ENCODE measurements at regions not wholly inside any gene's neighbourhood (a gene's known extent, or its start where the extent isn't known, plus 50 kb on each side); places are given as distances from the start of the nearest gene placed in this dataset.

DNA sequence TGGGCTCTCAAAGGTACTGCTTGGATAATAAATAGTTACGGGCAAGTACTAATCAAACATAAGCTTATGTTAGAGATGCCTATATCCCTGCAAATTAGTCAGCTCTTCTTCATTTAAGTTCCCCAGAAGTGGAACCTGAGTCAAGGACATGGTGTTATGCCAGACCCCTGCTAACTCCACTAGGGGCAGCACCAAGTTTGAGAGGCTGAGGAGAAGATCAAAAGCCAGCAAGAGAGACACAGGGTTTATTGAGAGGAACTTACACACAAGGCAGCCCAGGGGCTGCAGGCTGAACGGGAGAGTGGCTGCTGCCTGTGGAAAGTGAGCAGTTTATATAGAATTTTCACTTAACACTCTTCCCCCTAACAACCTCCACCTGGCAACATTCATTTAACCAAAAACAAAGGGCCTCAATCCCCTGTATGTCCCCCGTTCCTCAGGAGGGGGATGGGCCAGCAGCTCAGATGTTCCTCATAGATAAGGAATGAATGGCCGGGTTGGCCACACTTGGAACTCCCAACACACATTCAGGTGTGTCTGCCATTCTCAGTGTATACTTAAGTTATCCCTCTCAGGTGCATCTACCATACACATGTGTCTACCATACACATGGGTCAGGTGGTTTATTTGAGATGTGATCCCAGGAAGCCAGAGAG, 62.6 kb upstream of the GHITM start:
- Histone ChIP-seq H3K4me2 (ENCODE audit: low read length) (no peak overlapping the region), H3K9me3 (ENCODE audit: control insufficient read depth, low read length) (no peaks in the 10 kb centered on the region), H3K36me3 (ENCODE audit: control insufficient read depth, insufficient read depth, low read length) (no peaks in the 10 kb centered on the region), H3K9ac (no peak overlapping the region), H3K4me1 (no peaks in the 10 kb centered on the region), H2AFZ (no peak overlapping the region), H3K27me3 (ENCODE audit: control insufficient read depth, insufficient read depth, low read length) (no peaks in the 10 kb centered on the region), H3K79me2 (no peaks in the 10 kb centered on the region), H3K4me3 (ENCODE audit: low read depth, low read length) (no peak overlapping the region), H3K27ac (no peak overlapping the region)
- TF ChIP-seq, protein P1, sequence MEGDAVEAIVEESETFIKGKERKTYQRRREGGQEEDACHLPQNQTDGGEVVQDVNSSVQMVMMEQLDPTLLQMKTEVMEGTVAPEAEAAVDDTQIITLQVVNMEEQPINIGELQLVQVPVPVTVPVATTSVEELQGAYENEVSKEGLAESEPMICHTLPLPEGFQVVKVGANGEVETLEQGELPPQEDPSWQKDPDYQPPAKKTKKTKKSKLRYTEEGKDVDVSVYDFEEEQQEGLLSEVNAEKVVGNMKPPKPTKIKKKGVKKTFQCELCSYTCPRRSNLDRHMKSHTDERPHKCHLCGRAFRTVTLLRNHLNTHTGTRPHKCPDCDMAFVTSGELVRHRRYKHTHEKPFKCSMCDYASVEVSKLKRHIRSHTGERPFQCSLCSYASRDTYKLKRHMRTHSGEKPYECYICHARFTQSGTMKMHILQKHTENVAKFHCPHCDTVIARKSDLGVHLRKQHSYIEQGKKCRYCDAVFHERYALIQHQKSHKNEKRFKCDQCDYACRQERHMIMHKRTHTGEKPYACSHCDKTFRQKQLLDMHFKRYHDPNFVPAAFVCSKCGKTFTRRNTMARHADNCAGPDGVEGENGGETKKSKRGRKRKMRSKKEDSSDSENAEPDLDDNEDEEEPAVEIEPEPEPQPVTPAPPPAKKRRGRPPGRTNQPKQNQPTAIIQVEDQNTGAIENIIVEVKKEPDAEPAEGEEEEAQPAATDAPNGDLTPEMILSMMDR (IDR thresholded peaks at IDR 0.05): no peak

DNA sequence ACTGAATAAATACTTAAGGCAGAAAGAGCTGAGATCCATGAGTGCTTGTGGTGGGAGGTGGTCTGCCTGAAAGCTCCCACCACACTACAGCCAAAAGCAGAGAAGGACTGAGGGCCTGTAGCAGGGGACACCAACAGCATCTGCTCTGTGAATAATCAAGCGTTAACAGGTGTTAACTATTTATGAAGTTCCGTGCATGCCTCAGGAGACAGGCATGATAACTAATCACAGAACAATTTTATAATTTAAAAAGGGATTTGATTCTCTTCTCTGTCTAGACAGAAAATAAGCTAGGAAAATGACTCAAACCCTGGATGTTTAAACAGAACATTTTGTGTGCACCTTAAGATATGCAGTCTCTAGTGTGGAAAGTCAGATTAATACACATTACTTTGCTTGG, 61.5 kb upstream of the GHITM start:
- no peaks in the 10 kb centered on the region for H3K79me2 ChIP-seq
- H3K9ac ChIP-seq: no peak overlapping the region
- TF ChIP-seq, protein P1 (IDR thresholded peaks at IDR 0.05): no peak
- no peaks in the 10 kb centered on the region for H3K9me3 ChIP-seq (ENCODE audit: control insufficient read depth, low read length)
- no peak overlapping the region for H2AFZ ChIP-seq
- H3K27me3 ChIP-seq (ENCODE audit: control insufficient read depth, insufficient read depth, low read length): no peaks in the 10 kb centered on the region
- H3K4me2 ChIP-seq (ENCODE audit: low read length): no peak overlapping the region
- no peaks in the 10 kb centered on the region for H3K4me1 ChIP-seq
- H3K27ac ChIP-seq: no peak overlapping the region
- no peaks in the 10 kb centered on the region for H3K36me3 ChIP-seq (ENCODE audit: control insufficient read depth, insufficient read depth, low read length)
- H3K4me3 ChIP-seq (ENCODE audit: low read depth, low read length): no peak overlapping the region

DNA sequence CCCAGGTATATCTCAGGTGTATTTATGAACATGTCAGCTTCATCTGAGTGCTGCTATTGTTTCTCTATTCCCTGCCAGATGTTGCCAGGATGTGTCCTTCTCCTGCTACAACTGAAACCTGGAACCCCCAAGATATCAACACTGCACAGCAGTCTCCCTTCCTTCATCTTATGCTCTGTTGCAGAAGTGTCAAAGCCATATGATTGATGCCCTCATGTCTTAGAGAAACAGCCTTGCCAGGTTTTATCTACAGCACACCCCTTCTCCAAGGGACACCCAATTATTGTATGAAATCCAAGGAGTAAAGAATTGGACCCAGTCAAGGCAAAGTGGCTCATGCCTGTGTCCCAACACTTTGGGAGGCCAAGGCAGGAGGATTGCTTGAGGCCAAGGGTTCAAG, 60.5 kb upstream of the GHITM start:
- Histone ChIP-seq H3K4me2 (ENCODE audit: low read length) (no peak overlapping the region), H3K79me2 (no peaks in the 10 kb centered on the region), H3K27me3 (ENCODE audit: control insufficient read depth, insufficient read depth, low read length) (no peaks in the 10 kb centered on the region), H3K9ac (no peak overlapping the region), H2AFZ (no peak overlapping the region), H3K4me3 (ENCODE audit: low read depth, low read length) (no peak overlapping the region), H3K36me3 (ENCODE audit: control insufficient read depth, insufficient read depth, low read length) (no peaks in the 10 kb centered on the region), H3K27ac (no peak overlapping the region), H3K4me1 (no peaks in the 10 kb centered on the region), H3K9me3 (ENCODE audit: control insufficient read depth, low read length) (no peaks in the 10 kb centered on the region)
- TF ChIP-seq, protein P1 (IDR thresholded peaks at IDR 0.05): no peak

DNA sequence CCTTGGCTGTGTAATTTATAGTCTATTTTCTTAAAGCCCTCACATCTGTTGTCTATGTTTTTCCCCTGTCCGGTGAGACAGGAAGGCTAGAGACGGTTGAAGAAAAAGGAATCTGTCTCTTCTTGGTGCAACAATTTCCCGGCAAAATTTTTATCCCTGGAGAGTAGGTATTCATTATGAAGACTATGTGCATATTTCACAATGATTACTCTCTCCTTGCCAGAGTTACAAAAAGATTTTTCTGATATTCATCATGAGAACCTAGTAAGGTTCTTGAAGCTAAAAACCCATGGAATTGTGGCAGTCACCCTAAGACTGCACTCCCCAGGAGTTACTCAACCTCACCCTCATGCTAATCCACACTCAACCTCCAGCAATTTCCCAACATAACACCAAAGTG, 55.0 kb upstream of the GHITM start:
- no peaks in the 10 kb centered on the region for H3K4me1 ChIP-seq
- H3K9ac ChIP-seq: no peak overlapping the region
- H3K27ac ChIP-seq: no peak overlapping the region
- H3K9me3 ChIP-seq (ENCODE audit: control insufficient read depth, low read length): no peaks in the 10 kb centered on the region
- H3K36me3 ChIP-seq (ENCODE audit: control insufficient read depth, insufficient read depth, low read length): no peaks in the 10 kb centered on the region
- no peak overlapping the region for H3K4me3 ChIP-seq (ENCODE audit: low read depth, low read length)
- H3K27me3 ChIP-seq (ENCODE audit: control insufficient read depth, insufficient read depth, low read length): no peaks in the 10 kb centered on the region
- TF ChIP-seq, protein P1 (IDR thresholded peaks at IDR 0.05): no peak
- no peaks in the 10 kb centered on the region for H3K79me2 ChIP-seq
- no peak overlapping the region for H2AFZ ChIP-seq
- no peak overlapping the region for H3K4me2 ChIP-seq (ENCODE audit: low read length)

DNA sequence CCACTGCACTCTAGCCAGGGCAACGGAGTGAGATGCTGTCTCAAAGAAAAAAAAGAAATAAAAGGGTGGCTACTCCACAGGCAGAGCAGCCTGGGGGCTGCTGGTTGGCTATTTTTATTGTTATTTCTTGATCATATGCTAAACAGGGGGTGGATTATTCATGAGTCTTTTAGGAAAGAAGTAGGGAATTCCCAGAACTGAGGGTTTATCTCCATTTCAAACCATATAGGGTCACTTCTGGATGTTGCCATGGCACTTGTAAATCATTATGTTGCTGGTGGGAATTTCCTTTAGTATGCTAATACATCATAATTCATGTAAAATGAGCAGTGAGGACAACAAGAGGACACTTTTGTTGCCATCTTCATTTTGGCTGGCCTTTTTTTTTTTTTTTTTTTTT, 52.1 kb upstream of the GHITM start:
- Histone ChIP-seq H3K4me2 (ENCODE audit: low read length) (no peak overlapping the region), H3K27me3 (ENCODE audit: control insufficient read depth, insufficient read depth, low read length) (no peaks in the 10 kb centered on the region), H3K9me3 (ENCODE audit: control insufficient read depth, low read length) (no peaks in the 10 kb centered on the region), H3K36me3 (ENCODE audit: control insufficient read depth, insufficient read depth, low read length) (no peaks in the 10 kb centered on the region), H3K27ac (no peak overlapping the region), H2AFZ (no peak overlapping the region), H3K79me2 (no peaks in the 10 kb centered on the region), H3K9ac (no peak overlapping the region), H3K4me3 (ENCODE audit: low read depth, low read length) (no peak overlapping the region), H3K4me1 (no peaks in the 10 kb centered on the region)
- TF ChIP-seq, protein P1 (IDR thresholded peaks at IDR 0.05): no peak

Data from parathyroid adenoma (tissue), 2 donors.